Stimulated activated CD8-positive, alpha-beta memory T cell treated with anti-CD3 and anti-CD28 coated beads, Interleukin-2, amount 100 ng/mL, for 1 hour (primary cell): ENCODE measurements at regions not wholly inside any gene's neighbourhood (a gene's known extent, or its start where the extent isn't known, plus 50 kb on each side); places are given as distances from the start of the nearest gene placed in this dataset.
"Not testable (repeated sequence)": the region's sequence is repeated elsewhere in the genome, so short reads cannot be mapped to it uniquely, and the experiment has no call there.

Source experiments
- DNase-seq, 2 donors: peaks; one replicate each; pipeline ENCODE4 v3.0.0-alpha.2; 2020; ENCODE audit warnings: low read depth in 2 of 2

GRCh38 chr7:65800890-65801341 is 72.0 kb upstream of the VKORC1L1 start:
- no peak for DNase-seq

GRCh38 chr7:65804887-65805286 is 68.0 kb upstream of the VKORC1L1 start:
- no peak for DNase-seq

DNA sequence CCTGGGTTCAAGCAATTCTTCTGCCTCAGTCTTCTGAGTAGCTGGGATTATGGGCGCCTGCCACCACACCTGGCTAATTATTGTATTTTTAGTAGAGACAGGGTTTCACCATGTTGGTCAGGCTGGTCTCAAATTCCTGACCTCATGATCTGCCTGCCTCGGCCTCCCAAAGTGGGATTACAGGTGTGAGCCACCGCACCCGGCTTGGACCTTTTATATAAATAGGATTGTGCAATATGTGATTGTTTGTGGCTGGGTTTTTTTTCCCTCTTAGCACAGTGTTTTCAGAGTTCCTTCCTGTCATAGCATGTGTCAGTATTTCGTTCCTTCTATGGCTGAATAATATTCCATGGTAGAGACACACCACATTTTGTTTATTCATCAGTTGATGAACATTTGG is 65.8 kb upstream of the VKORC1L1 start:
- DNase-seq, result not testable (repeated sequence)

GRCh38 chr7:65809259-65809981 is 63.5 kb upstream of the VKORC1L1 start:
- no peak for DNase-seq

GRCh38 chr7:65809982-65810288 is 62.9 kb upstream of the VKORC1L1 start:
- DNase-seq, result no peak

GRCh38 chr7:65812281-65812680 is 60.6 kb upstream of the VKORC1L1 start:
- no peak for DNase-seq

GRCh38 chr7:65814556-65815167 is 58.2 kb upstream of the VKORC1L1 start:
- not testable (repeated sequence) for DNase-seq

DNA sequence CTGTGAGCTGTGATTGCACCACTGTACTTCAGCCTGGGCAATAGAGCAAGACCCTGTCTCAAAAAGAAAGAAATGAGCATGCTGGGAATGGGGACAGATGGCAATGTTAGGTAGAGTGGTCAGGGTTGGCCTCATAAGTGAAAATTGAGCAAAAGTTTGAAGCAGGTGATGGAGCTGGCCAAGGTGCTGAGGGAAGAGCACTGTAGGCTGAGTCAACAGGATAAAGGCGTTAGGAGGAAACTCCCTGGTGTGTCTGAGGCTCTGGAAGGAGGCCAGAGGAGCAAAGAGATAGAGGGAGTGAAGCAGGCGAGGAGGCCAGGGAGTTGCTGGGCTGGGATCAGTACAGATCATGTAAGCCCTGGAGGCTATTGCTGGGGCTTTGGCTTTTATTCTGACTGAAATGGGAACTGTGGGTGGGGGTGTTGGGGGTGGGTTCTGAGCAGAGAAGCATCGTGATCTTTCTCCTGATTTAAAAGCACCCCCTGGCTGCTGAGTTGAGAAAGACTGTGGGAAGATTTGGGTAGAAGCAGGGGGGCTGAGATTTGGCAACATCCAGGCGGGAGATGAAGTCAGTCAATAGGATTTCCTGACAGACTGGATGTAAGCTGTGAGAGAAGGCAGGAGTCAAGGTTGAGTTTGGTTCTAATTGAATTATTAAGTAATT is 52.5 kb upstream of the VKORC1L1 start:
- no peak for DNase-seq
